ENCODE measurements at regions not wholly inside any gene's neighbourhood (a gene's known extent, or its start where the extent isn't known, plus 50 kb on each side); places are given as distances from the start of the nearest gene placed in this dataset.

DNA sequence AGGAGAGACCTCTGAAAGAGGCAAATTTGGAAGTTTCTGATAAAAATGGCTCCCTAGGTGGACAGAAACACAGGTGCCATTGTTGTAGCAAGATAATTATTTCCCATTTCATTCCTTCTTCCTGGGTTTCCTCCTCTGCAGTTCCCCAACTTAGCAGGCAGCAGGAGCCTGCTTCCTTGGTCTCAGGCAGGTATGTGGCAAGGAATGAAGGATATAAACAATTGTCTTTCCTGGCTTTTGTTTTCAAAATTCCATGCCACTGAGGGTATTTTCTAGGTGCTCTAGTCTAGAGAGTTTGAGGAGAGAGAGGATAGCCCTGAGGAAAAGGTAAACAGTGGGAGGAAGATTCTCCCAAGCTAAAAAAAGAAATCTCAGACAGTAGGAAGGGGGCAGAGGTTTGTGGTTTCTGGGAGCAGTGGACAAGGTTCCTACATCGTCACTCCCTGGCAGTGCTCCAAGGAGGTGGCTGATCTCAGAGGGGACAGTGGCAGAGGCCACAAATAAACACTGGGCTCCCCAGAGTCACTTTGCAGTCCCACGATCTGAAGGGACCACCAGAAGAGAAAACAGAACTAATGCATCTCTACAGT lies 82.6 kb upstream of the IGF1 start (continued):
- TF ChIP-seq, protein P1, sequence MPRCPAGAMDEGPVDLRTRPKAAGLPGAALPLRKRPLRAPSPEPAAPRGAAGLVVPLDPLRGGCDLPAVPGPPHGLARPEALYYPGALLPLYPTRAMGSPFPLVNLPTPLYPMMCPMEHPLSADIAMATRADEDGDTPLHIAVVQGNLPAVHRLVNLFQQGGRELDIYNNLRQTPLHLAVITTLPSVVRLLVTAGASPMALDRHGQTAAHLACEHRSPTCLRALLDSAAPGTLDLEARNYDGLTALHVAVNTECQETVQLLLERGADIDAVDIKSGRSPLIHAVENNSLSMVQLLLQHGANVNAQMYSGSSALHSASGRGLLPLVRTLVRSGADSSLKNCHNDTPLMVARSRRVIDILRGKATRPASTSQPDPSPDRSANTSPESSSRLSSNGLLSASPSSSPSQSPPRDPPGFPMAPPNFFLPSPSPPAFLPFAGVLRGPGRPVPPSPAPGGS (IDR thresholded peaks at IDR 0.05): no peak
- TF ChIP-seq RAD21 (conservative IDR thresholded peaks at IDR 0.05 in 1 of 2, IDR thresholded peaks at IDR 0.05 in 1 of 2): no peak
- TF ChIP-seq, protein P2, sequence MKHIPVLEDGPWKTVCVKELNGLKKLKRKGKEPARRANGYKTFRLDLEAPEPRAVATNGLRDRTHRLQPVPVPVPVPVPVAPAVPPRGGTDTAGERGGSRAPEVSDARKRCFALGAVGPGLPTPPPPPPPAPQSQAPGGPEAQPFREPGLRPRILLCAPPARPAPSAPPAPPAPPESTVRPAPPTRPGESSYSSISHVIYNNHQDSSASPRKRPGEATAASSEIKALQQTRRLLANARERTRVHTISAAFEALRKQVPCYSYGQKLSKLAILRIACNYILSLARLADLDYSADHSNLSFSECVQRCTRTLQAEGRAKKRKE (CRISPR knock-in tag; IDR thresholded peaks at IDR 0.05; ENCODE audit: low read depth): no peak
- TF ChIP-seq, protein P3, sequence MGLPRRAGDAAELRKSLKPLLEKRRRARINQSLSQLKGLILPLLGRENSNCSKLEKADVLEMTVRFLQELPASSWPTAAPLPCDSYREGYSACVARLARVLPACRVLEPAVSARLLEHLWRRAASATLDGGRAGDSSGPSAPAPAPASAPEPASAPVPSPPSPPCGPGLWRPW (IDR thresholded peaks at IDR 0.05): no peak
- no peak for TF ChIP-seq HOXA7 (CRISPR knock-in tag; IDR thresholded peaks at IDR 0.05)
- no peak for TF ChIP-seq ZC3H11A (IDR thresholded peaks at IDR 0.05)
- no peak for TF ChIP-seq FOSL2 (IDR thresholded peaks at IDR 0.05)
- TF ChIP-seq FOSL2 (CRISPR knock-in tag; IDR thresholded peaks at IDR 0.05): no peak

DNA sequence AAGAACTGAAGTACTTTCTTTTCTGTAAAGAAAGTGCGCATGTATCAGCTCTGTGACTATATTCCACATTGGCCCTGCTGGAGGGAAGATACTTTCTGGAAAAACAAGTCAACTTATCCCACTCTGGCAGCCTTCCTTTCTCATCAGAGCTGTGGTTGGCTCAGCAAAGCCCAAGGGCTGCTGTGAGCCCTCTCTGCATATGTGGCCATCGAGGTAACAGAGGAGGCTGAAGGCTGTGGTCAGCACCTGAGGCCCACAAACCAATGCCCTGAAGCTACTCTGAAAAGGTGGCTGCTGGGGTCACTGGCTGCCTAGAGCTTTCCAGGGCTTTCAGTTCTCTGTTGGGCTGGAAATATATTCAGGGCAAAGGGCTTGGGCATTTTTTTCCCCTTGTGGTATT lies 70.8 kb upstream of the IGF1 start:
- no peak for ATAC-seq
- WGBS (ENCODE audit: missing lambda C conversion rate): 55% methylated on average over 2 of the region's 2 CpGs
- Histone ChIP-seq H3K4me3 (no peak overlapping the region), H3K27ac (no peak overlapping the region), H3K4me1 (peaks cover 4% of the 10 kb centered on the region; the same call in 1 of the 3 replicates), H3K4me2 (no peak overlapping the region), H3K9me3 (no peaks in the 10 kb centered on the region)
- TF ChIP-seq CHD4 (IDR thresholded peaks at IDR 0.05; ENCODE audit: borderline replicate concordance) (no peak), FOSL2 (IDR thresholded peaks at IDR 0.05) (no peak), FOSL2 (CRISPR knock-in tag; IDR thresholded peaks at IDR 0.05) (no peak), CEBPB (IDR thresholded peaks at IDR 0.05) (no peak), CBX2 (IDR thresholded peaks at IDR 0.05; ENCODE audit: borderline replicate concordance, low read depth) (no peak), RARB (CRISPR knock-in tag; IDR thresholded peaks at IDR 0.05) (no peak), RCOR1 (IDR thresholded peaks at IDR 0.05; ENCODE audit: low read depth, low read length) (no peak), GATA3 (IDR thresholded peaks at IDR 0.05; ENCODE audit: borderline replicate concordance) (no peak), HOXA7 (CRISPR knock-in tag; IDR thresholded peaks at IDR 0.05) (no peak), EHF (CRISPR knock-in tag; IDR thresholded peaks at IDR 0.05) (no peak), KDM1A (IDR thresholded peaks at IDR 0.05; ENCODE audit: low read depth) (no peak), SMC3 (IDR thresholded peaks at IDR 0.05) (no peak), HDAC2 (IDR thresholded peaks at IDR 0.05) (no peak), RFX5 (IDR thresholded peaks at IDR 0.05) (no peak), PHF8 (IDR thresholded peaks at IDR 0.05; ENCODE audit: borderline replicate concordance, low read depth) (no peak), POLR2AphosphoS2 (conservative IDR thresholded peaks at IDR 0.05; ENCODE audit: low read length) (no peak), HOXB5 (CRISPR knock-in tag; IDR thresholded peaks at IDR 0.05) (no peak), NFE2L2 (conservative IDR thresholded peaks at IDR 0.05; ENCODE audit: low read length) (no peak), ESRRA (IDR thresholded peaks at IDR 0.05; ENCODE audit: borderline replicate concordance, low read length) (no peak)
- TF ChIP-seq, protein P4, sequence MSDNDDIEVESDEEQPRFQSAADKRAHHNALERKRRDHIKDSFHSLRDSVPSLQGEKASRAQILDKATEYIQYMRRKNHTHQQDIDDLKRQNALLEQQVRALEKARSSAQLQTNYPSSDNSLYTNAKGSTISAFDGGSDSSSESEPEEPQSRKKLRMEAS (IDR thresholded peaks at IDR 0.05): no peak
- CTCF ChIA-PET: interaction anchor here (1.4 to 2.3 kb wide), 2 partner anchors 10 to 16 kb away, joined by 4 to 10 read pairs; no protein-coding TSS in a partner anchor
- DNase-seq (ENCODE audit: low read depth in 1 of 2, low spot score in 1 of 2): no peak
- no peak for FAIRE-seq
- POLR2A ChIA-PET: no interaction called here

DNA sequence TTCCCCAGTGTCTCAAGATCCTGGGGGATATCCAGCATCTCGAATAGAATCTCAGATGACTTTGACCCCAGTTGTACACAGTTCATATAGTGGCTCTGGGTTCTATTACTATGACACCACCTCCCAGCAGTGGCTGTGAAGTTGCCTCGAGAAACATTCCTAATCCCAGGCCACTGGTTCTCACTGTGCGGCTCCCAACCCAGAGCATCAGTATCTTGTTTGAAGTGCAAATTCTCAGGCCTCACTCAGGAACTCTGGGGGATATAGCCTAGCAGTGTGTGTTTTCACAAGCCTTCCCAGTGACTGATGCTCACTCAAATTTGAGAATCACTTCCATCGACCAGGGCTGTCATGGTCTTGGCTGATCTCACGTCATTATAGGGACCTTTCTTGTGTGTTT lies 69.3 kb upstream of the IGF1 start:
- no peak overlapping the region for H3K4me2 ChIP-seq
- no peak overlapping the region for H3K4me3 ChIP-seq
- ChIA-PET POLR2A (no interaction called here), CTCF (no interaction called here)
- peaks cover 4% of the 10 kb centered on the region; the same call in 1 of the 3 replicates for H3K4me1 ChIP-seq
- no peaks in the 10 kb centered on the region for H3K9me3 ChIP-seq
- H3K27ac ChIP-seq: no peak overlapping the region
- no peak for FAIRE-seq
- TF ChIP-seq ZFP36 (IDR thresholded peaks at IDR 0.05; ENCODE audit: borderline replicate concordance, partially characterized antibody) (no peak), TFCP2L1 (CRISPR knock-in tag; IDR thresholded peaks at IDR 0.05) (no peak), CHD2 (IDR thresholded peaks at IDR 0.05; ENCODE audit: low read length, partially characterized antibody) (no peak), HDAC2 (IDR thresholded peaks at IDR 0.05) (no peak), NR3C1 (IDR thresholded peaks at IDR 0.05) (no peak), MAZ (IDR thresholded peaks at IDR 0.05; ENCODE audit: borderline replicate concordance, low read depth, low read length) (no peak), HOXB13 (CRISPR knock-in tag; IDR thresholded peaks at IDR 0.05; ENCODE audit: low read depth) (no peak), CEBPB (IDR thresholded peaks at IDR 0.05) (no peak), CBX2 (IDR thresholded peaks at IDR 0.05; ENCODE audit: borderline replicate concordance, low read depth) (no peak), NPAS2 (CRISPR knock-in tag; IDR thresholded peaks at IDR 0.05; ENCODE audit: borderline replicate concordance) (no peak), EHF (CRISPR knock-in tag; IDR thresholded peaks at IDR 0.05) (no peak)
- TF ChIP-seq, protein P5, sequence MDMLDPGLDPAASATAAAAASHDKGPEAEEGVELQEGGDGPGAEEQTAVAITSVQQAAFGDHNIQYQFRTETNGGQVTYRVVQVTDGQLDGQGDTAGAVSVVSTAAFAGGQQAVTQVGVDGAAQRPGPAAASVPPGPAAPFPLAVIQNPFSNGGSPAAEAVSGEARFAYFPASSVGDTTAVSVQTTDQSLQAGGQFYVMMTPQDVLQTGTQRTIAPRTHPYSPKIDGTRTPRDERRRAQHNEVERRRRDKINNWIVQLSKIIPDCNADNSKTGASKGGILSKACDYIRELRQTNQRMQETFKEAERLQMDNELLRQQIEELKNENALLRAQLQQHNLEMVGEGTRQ (IDR thresholded peaks at IDR 0.05): no peak
- WGBS (ENCODE audit: missing lambda C conversion rate): 69% methylated on average over 5 of the region's 5 CpGs
- no peak for ATAC-seq
- no peak for DNase-seq (ENCODE audit: low read depth in 1 of 2, low spot score in 1 of 2)
